ENCODE measurements at regions not wholly inside any gene's neighbourhood (a gene's known extent, or its start where the extent isn't known, plus 50 kb on each side); places are given as distances from the start of the nearest gene placed in this dataset.

DNA sequence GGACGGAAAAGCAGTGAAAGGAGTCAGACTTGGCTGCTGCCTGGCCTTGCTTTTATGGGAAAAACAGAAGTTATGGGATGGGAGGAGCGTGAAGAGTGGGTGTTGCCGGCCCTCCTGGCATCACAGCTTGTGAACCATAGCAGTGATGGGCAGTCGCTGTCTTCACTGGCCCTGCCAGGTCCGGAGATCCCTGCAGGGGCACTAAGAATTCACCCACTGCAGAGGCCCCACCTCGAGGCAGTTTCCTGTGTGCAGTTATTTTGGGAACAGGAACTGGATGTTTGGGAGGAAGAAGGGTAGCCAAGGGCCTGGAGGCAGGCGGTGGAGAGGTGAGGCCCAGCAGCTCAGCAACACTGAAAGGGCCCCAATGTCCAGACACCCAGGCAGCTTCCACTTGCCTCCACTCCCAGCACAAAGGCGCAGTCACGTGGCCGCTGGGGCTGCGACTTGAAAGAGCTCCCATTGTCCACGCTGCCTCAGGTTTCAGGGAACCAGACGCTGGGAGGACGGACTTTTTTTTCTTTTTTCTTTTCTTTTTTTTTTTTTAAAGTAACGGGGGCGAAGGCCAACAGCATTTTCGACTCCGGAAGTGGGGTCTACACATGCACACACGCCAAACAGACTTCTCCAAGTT lies 255.6 kb downstream of the ZNF621 start:
- Histone ChIP-seq H3K9me3 (ENCODE audit: control insufficient read depth in 1 of 2, low read length in 2 of 2) (no peaks in the 10 kb centered on the region), H3K4me3 (ENCODE audit: low read depth in 1 of 2, low read length in 2 of 2) (no peak overlapping the region), H3K27me3 (ENCODE audit: control insufficient read depth in 1 of 2, insufficient read depth in 2 of 2, low read length in 2 of 2) (no peaks in the 10 kb centered on the region), H3K4me1 (ENCODE audit: control insufficient read depth in 1 of 2, insufficient read depth in 2 of 2, low read length in 2 of 2) (peaks cover 0 to 5% of the 10 kb centered on the region in 2 donors), H3K9ac (ENCODE audit: low read depth in 1 of 2, low read length in 2 of 2) (peak overlapping the region; percentile 6 to 12), H3K27ac (ENCODE audit: low read depth, low read length) (peak overlapping the region; percentile 6), H3K36me3 (ENCODE audit: control insufficient read depth in 1 of 2, insufficient read depth in 2 of 2, low read length in 2 of 2) (no peaks in the 10 kb centered on the region)

DNA sequence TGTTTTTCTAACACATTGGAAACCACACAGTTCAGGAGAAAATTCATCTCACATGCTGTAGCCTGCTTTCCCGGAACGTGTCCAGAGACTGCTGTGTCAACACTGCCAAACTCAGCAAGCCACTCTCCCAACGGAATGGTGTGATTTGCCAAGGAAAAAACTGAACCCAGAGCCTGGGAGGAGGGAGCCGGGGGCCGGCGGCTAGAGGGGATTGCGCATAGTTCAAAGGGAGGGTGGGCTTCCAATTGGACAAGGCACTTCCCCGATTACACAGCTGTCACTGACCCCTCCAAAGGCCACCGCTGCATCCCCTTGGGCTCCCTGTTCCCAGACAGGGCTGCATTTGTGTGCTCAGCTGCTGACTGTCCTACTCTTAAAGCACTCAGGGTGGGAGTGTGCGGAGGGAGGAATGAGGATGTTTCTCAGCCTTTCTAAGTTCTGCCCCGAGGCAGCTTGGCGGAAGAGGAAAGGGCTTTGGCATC lies 256.2 kb downstream of the ZNF621 start:
- Histone ChIP-seq H3K27me3 (ENCODE audit: control insufficient read depth in 1 of 2, insufficient read depth in 2 of 2, low read length in 2 of 2) (no peaks in the 10 kb centered on the region), H3K9ac (ENCODE audit: low read depth in 1 of 2, low read length in 2 of 2) (no peak overlapping the region)

GRCh38 chr3:40782111-40782721 lies 257.5 kb downstream of the ZNF621 start:
- Histone ChIP-seq H3K27ac (ENCODE audit: low read depth, low read length) (no peak overlapping the region), H3K9me3 (ENCODE audit: control insufficient read depth in 1 of 2, low read length in 2 of 2) (no peaks in the 10 kb centered on the region), H3K4me1 (ENCODE audit: control insufficient read depth in 1 of 2, insufficient read depth in 2 of 2, low read length in 2 of 2) (peaks cover 0 to 5% of the 10 kb centered on the region in 2 donors), H3K27me3 (ENCODE audit: control insufficient read depth in 1 of 2, insufficient read depth in 2 of 2, low read length in 2 of 2) (no peaks in the 10 kb centered on the region), H3K36me3 (ENCODE audit: control insufficient read depth in 1 of 2, insufficient read depth in 2 of 2, low read length in 2 of 2) (no peaks in the 10 kb centered on the region), H3K9ac (ENCODE audit: low read depth in 1 of 2, low read length in 2 of 2) (no peak overlapping the region), H3K4me3 (ENCODE audit: low read depth in 1 of 2, low read length in 2 of 2) (no peak overlapping the region)

More for the DNA sequence above, 256.2 kb downstream of the ZNF621 start:
- Histone ChIP-seq H3K9me3 (ENCODE audit: control insufficient read depth in 1 of 2, low read length in 2 of 2) (no peaks in the 10 kb centered on the region), H3K36me3 (ENCODE audit: control insufficient read depth in 1 of 2, insufficient read depth in 2 of 2, low read length in 2 of 2) (no peaks in the 10 kb centered on the region), H3K27ac (ENCODE audit: low read depth, low read length) (no peak overlapping the region), H3K4me3 (ENCODE audit: low read depth in 1 of 2, low read length in 2 of 2) (no peak overlapping the region), H3K4me1 (ENCODE audit: control insufficient read depth in 1 of 2, insufficient read depth in 2 of 2, low read length in 2 of 2) (peaks cover 0 to 5% of the 10 kb centered on the region in 2 donors)

- H3K9me3 ChIP-seq (ENCODE audit: control insufficient read depth in 1 of 2, low read length in 2 of 2), result peaks cover 0 to 5% of the 10 kb centered on the region in 2 donors
- H3K27me3 ChIP-seq (ENCODE audit: control insufficient read depth in 1 of 2, insufficient read depth in 2 of 2, low read length in 2 of 2), result no peaks in the 10 kb centered on the region
- no peak overlapping the region for H3K9ac ChIP-seq (ENCODE audit: low read depth in 1 of 2, low read length in 2 of 2)
- H3K4me3 ChIP-seq (ENCODE audit: low read depth in 1 of 2, low read length in 2 of 2), result no peak overlapping the region
- H3K27ac ChIP-seq (ENCODE audit: low read depth, low read length), result no peak overlapping the region
- no peaks in the 10 kb centered on the region for H3K4me1 ChIP-seq (ENCODE audit: control insufficient read depth in 1 of 2, insufficient read depth in 2 of 2, low read length in 2 of 2)
- no peaks in the 10 kb centered on the region for H3K36me3 ChIP-seq (ENCODE audit: control insufficient read depth in 1 of 2, insufficient read depth in 2 of 2, low read length in 2 of 2)
These were observed 266.0 kb downstream of the ZNF621 start for GRCh38 chr3:40790746-40791145.

- H3K36me3 ChIP-seq (ENCODE audit: control insufficient read depth in 1 of 2, insufficient read depth in 2 of 2, low read length in 2 of 2), result no peaks in the 10 kb centered on the region
- no peak overlapping the region for H3K27ac ChIP-seq (ENCODE audit: low read depth, low read length)
- no peak overlapping the region for H3K4me3 ChIP-seq (ENCODE audit: low read depth in 1 of 2, low read length in 2 of 2)
- no peaks in the 10 kb centered on the region for H3K27me3 ChIP-seq (ENCODE audit: control insufficient read depth in 1 of 2, insufficient read depth in 2 of 2, low read length in 2 of 2)
- no peaks in the 10 kb centered on the region for H3K4me1 ChIP-seq (ENCODE audit: control insufficient read depth in 1 of 2, insufficient read depth in 2 of 2, low read length in 2 of 2)
- H3K9me3 ChIP-seq (ENCODE audit: control insufficient read depth in 1 of 2, low read length in 2 of 2), result peaks cover 0 to 5% of the 10 kb centered on the region in 2 donors
- H3K9ac ChIP-seq (ENCODE audit: low read depth in 1 of 2, low read length in 2 of 2), result no peak overlapping the region
These were observed 269.0 kb downstream of the ZNF621 start for GRCh38 chr3:40793730-40794129.

DNA sequence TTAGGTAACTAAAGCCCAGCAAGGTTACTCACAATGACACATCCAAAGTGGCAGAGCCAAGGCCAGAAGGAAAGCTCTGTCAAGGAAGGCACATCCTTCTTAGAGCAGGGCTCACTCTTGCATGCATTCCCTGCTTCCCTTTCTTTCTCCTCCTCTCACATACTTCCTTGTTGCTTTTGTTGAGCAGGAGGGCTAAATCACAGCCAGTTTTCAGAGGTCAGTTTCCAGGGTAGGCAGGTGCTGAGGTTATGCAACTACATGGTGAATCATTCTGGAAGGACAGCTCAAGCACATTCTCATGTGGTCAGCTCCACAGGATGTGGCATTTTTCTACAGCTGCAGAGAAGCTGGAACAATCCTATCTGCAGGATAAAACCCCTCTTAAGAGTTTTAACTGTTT lies 275.6 kb downstream of the ZNF621 start:
- no peaks in the 10 kb centered on the region for H3K9me3 ChIP-seq (ENCODE audit: control insufficient read depth in 1 of 2, low read length in 2 of 2)
- no peaks in the 10 kb centered on the region for H3K36me3 ChIP-seq (ENCODE audit: control insufficient read depth in 1 of 2, insufficient read depth in 2 of 2, low read length in 2 of 2)
- no peak overlapping the region for H3K4me3 ChIP-seq (ENCODE audit: low read depth in 1 of 2, low read length in 2 of 2)
- H3K27me3 ChIP-seq (ENCODE audit: control insufficient read depth in 1 of 2, insufficient read depth in 2 of 2, low read length in 2 of 2), result no peaks in the 10 kb centered on the region
- H3K4me1 ChIP-seq (ENCODE audit: control insufficient read depth in 1 of 2, insufficient read depth in 2 of 2, low read length in 2 of 2), result no peaks in the 10 kb centered on the region
- no peak overlapping the region for H3K9ac ChIP-seq (ENCODE audit: low read depth in 1 of 2, low read length in 2 of 2)
- no peak overlapping the region for H3K27ac ChIP-seq (ENCODE audit: low read depth, low read length)

DNA sequence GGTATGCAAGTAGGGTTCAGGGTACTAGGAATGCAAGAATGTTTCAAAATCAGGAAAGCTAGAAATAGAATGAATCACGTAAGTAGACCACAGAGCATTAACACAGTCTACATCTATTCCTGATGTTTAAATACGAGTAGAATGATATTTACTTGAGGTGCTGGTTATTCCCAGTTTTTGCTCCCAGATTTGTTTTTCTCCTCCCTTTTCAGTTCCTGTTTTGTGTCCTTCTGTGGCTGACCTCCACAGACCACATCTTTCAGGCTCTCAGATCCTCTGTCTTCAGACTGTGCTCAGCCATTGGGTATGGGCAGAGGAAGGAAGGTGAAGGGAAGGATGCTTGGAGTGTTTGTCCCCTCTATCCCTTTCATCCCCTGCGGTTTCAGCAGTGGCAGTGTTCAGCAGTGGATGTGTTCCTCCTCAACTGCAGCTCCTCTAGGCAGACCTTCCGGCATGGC lies 276.6 kb downstream of the ZNF621 start:
- no peak overlapping the region for H3K27ac ChIP-seq (ENCODE audit: low read depth, low read length)
- H3K4me3 ChIP-seq (ENCODE audit: low read depth in 1 of 2, low read length in 2 of 2), result no peak overlapping the region
- no peaks in the 10 kb centered on the region for H3K4me1 ChIP-seq (ENCODE audit: control insufficient read depth in 1 of 2, insufficient read depth in 2 of 2, low read length in 2 of 2)
- H3K9ac ChIP-seq (ENCODE audit: low read depth in 1 of 2, low read length in 2 of 2), result no peak overlapping the region
- no peaks in the 10 kb centered on the region for H3K36me3 ChIP-seq (ENCODE audit: control insufficient read depth in 1 of 2, insufficient read depth in 2 of 2, low read length in 2 of 2)
- no peaks in the 10 kb centered on the region for H3K27me3 ChIP-seq (ENCODE audit: control insufficient read depth in 1 of 2, insufficient read depth in 2 of 2, low read length in 2 of 2)
- H3K9me3 ChIP-seq (ENCODE audit: control insufficient read depth in 1 of 2, low read length in 2 of 2), result no peaks in the 10 kb centered on the region

DNA sequence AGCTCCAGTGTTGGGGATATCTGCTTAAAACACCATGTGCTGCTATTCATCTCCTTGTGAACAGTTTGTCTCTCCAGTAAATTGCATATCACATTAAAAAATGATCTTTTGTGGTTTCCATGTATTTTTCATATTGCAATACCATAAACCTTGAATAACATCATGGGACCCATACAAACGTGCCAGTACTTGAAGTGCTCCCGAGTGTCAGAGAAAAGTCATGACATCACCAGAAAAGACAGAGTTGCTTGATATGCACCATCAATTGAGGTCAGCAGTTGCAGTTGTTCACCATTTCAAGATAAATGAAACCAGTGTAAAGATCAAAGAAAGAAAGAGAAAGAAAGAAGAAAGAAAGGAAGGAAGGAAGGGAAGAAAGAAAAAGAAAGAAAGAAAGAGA lies 278.6 kb downstream of the ZNF621 start:
- Histone ChIP-seq H3K27ac (ENCODE audit: low read depth, low read length) (no peak overlapping the region), H3K4me3 (ENCODE audit: low read depth in 1 of 2, low read length in 2 of 2) (no peak overlapping the region), H3K4me1 (ENCODE audit: control insufficient read depth in 1 of 2, insufficient read depth in 2 of 2, low read length in 2 of 2) (no peaks in the 10 kb centered on the region), H3K9me3 (ENCODE audit: control insufficient read depth in 1 of 2, low read length in 2 of 2) (no peaks in the 10 kb centered on the region), H3K27me3 (ENCODE audit: control insufficient read depth in 1 of 2, insufficient read depth in 2 of 2, low read length in 2 of 2) (no peaks in the 10 kb centered on the region), H3K36me3 (ENCODE audit: control insufficient read depth in 1 of 2, insufficient read depth in 2 of 2, low read length in 2 of 2) (no peaks in the 10 kb centered on the region), H3K9ac (ENCODE audit: low read depth in 1 of 2, low read length in 2 of 2) (no peak overlapping the region)

GRCh38 chr3:40805456-40805855 lies 280.7 kb downstream of the ZNF621 start:
- Histone ChIP-seq H3K9ac (ENCODE audit: low read depth in 1 of 2, low read length in 2 of 2) (no peak overlapping the region), H3K36me3 (ENCODE audit: control insufficient read depth in 1 of 2, insufficient read depth in 2 of 2, low read length in 2 of 2) (no peaks in the 10 kb centered on the region), H3K27me3 (ENCODE audit: control insufficient read depth in 1 of 2, insufficient read depth in 2 of 2, low read length in 2 of 2) (no peaks in the 10 kb centered on the region), H3K27ac (ENCODE audit: low read depth, low read length) (no peak overlapping the region), H3K9me3 (ENCODE audit: control insufficient read depth in 1 of 2, low read length in 2 of 2) (no peaks in the 10 kb centered on the region), H3K4me3 (ENCODE audit: low read depth in 1 of 2, low read length in 2 of 2) (no peak overlapping the region), H3K4me1 (ENCODE audit: control insufficient read depth in 1 of 2, insufficient read depth in 2 of 2, low read length in 2 of 2) (no peaks in the 10 kb centered on the region)

DNA sequence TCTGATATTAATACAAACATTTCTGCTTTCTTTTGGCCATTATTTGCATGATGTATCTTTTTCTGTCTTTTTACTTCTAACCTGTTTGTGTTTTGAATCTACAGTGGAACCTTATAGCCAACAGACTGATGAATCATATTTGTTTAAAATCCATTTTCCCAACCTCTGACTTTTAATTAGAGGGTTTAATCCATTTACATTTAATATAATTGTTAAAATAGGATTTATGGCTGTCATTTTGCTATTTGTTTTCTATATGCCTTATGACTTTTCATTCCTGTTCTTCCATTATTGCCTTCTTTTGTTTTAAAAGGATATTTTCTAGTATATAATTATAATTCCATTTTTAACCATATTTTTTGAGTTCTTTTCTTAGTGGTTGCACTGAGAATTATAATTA lies 286.1 kb downstream of the ZNF621 start:
- H3K9me3 ChIP-seq (ENCODE audit: control insufficient read depth in 1 of 2, low read length in 2 of 2), result peaks cover 0 to 10% of the 10 kb centered on the region in 2 donors
- H3K27ac ChIP-seq (ENCODE audit: low read depth, low read length), result no peak overlapping the region
- H3K36me3 ChIP-seq (ENCODE audit: control insufficient read depth in 1 of 2, insufficient read depth in 2 of 2, low read length in 2 of 2), result no peaks in the 10 kb centered on the region
- H3K27me3 ChIP-seq (ENCODE audit: control insufficient read depth in 1 of 2, insufficient read depth in 2 of 2, low read length in 2 of 2), result no peaks in the 10 kb centered on the region
- H3K4me3 ChIP-seq (ENCODE audit: low read depth in 1 of 2, low read length in 2 of 2), result no peak overlapping the region
- H3K9ac ChIP-seq (ENCODE audit: low read depth in 1 of 2, low read length in 2 of 2), result no peak overlapping the region
- H3K4me1 ChIP-seq (ENCODE audit: control insufficient read depth in 1 of 2, insufficient read depth in 2 of 2, low read length in 2 of 2), result no peaks in the 10 kb centered on the region
